NCI-H1417 treated with DMSO at 0.1 percent for 48 hours (cell line): ENCODE measurements at regions not wholly inside any gene's neighbourhood (a gene's known extent, or its start where the extent isn't known, plus 50 kb on each side); places are given as distances from the start of the nearest gene placed in this dataset.
"Not testable (repeated sequence)": the region's sequence is repeated elsewhere in the genome, so short reads cannot be mapped to it uniquely, and the experiment has no call there.

ENCODE experiments used
- DNase-seq: peaks from one replicate; lab custom pipeline; 2025; lab: John Stamatoyannopoulos, UW

- no peak for DNase-seq
Measured at GRCh38 chr9:38126730-38127129, 57.7 kb upstream of the SHB start.

- no peak for DNase-seq
Measured at GRCh38 chr9:38125889-38126288, 56.9 kb upstream of the SHB start.

GRCh38 chr9:38123359-38123758 lies 54.3 kb upstream of the SHB start:
- not testable (repeated sequence) for DNase-seq

GRCh38 chr9:38120961-38121360 lies 51.9 kb upstream of the SHB start:
- DNase-seq, result no peak

- no peak for DNase-seq
Measured at GRCh38 chr9:38119560-38120236, 50.7 kb upstream of the SHB start.

- no peak for DNase-seq
Measured at GRCh38 chr9:38118862-38119438, 49.9 kb upstream of the SHB start.
